Renal cortex interstitium (tissue), 11 donors: ENCODE measurements at regions not wholly inside any gene's neighbourhood (a gene's known extent, or its start where the extent isn't known, plus 50 kb on each side); places are given as distances from the start of the nearest gene placed in this dataset.
A peak's percentile ranks its signal among the peaks of the same experiment; 100 is the strongest.
"Not testable (repeated sequence)": the region's sequence is repeated elsewhere in the genome, so short reads cannot be mapped to it uniquely, and the experiment has no call there.

Experiments used
- DNase-seq, 11 donors: peaks; one replicate each; pipeline ENCODE4 v3.0.0-alpha.2; 2013; ENCODE audit warnings: low read depth in 9 of 11, low spot score in 4 of 11; ENCODE audit errors: extremely low read depth in 1 of 11

DNA sequence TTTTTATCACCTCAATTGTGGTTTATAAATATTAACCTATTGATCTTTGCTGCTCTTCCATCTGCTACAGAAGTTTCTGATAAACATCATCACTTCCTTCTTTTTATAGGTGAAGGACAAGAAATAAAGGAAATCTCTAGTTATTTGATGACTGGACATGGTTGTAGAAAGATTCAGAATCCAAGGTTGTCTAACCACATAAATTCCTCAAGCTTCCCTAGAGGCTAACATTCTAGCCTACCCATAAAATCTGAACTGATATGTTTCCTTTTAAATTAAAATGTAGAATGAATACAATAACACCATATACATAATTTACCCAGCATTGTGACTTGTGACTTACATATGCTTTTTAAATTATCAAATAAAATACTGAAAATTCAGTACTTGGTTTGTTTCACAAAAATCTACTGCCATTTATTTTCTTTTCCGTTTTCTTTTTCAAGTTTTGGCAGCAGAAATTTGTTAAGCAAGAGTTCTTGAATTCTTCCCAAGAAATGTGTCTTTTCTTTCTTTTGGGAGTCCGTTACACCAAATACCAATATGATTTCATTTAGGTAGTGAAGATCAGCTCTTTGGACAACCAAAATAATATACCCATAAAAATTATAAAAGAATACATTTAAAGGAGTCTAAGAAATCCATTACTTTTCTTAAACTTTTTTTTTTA lies 513.2 kb upstream of the ADGRL2 start:
- DNase-seq = no peak

DNA sequence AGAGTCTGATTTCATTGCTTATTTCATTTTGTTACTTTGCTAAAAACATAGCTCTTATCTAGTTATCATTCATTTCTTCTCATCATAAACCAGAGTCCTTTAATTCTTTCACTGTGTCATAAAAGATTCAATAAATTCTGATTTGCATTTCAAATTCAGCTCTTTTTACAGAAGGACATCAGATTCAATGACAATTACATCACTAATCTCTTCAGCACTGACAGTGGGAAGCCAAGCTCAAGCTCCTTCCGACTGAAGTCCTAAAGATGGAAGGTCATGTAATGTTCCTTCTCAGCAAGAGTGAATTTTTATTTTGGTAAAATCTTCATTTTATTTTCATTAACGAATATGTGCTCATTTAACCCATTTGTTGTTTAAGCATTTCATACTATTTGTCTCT lies 530.7 kb upstream of the ADGRL2 start:
- DNase-seq = no peak

DNA sequence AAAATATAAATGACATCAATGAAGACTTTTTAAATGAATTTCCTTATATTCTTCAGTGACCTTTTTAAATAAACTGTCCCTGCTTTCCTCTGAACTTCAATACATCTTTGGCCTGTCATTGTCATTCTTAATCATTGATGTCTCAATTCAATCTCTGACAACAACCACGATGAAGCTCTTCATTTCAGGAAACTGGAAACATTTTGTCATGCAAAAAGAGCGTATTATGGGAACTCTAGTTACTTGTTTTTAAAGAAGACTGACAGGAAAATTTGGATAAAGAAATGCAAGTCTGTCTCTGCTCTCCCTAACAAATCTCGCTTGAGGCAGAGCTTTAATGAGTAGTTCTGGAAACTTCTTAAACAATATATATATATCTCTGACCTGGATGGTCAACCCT lies 535.8 kb upstream of the ADGRL2 start:
- DNase-seq = no peak

DNA sequence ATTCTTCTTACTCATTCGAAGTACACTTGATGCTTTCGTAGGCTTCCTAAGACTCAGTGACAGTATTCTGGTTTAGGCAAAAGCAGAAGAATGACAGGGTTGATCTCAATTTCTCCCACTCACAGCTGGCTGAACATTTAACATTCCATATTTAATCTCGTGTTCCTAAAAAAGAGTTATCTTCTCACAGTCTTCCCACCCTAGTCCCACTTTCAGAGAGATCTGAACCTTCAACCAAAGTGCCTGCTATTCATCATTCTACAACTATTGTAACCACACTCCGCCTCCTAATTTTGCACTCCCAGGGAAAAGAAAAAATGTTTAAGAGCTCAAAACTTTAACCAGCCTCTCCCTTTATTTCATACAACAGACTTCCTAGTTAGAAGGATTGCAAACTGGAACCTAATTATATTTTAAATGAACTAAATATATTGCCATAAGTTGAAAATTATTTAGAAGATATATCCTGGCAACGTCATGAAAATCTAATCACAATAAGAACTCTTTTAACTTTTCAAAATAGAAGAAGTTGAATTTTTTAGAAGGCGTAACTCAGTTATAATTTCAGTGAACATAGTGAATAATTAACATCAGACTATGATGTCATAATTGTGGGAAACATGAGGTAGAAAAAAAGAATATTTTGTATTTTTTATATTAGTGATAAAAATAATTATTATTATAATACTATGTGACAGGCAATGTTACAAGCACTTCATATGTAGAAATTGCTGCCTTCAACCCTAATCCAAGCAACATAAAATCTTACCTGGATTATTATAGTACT lies 540.9 kb upstream of the ADGRL2 start:
- no peak for DNase-seq

DNA sequence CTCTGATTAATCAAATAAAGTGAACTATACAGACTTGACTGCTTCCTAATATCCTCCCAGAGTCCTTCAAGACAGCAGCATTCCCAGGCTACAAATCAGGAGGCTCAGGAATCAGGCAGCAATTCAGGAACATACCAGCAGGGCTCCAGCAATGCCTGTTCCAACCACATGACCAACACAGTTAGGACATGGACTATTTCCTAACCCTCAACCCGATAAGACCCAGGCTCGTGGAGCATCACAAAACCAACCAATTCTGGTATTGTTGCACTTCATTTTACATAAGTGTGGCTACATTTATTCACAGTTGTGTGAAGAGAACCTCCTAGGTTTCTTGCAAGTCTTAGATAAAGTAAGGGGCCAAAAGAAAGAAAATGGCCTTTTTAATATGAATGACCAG lies 546.2 kb upstream of the ADGRL2 start:
- DNase-seq = no peak

DNA sequence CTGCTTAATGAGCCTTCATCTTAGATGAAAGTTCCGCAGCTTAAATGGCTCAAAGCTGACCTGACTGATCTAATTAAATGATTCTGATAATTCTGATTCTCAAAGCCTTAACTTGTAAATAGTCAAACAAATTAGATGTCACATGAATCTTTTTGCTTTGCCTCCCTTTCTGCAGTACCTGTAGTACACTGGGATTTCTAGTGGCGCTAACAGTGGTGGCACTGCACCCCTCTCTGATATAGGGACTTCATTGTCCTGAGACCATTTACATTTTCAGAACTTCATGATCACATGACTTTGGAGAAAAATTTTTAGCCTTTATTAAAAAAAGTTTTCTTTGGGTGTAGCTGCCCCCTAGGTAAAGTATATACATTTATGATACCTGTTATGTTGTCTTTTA lies 546.7 kb upstream of the ADGRL2 start:
- no peak for DNase-seq

DNA sequence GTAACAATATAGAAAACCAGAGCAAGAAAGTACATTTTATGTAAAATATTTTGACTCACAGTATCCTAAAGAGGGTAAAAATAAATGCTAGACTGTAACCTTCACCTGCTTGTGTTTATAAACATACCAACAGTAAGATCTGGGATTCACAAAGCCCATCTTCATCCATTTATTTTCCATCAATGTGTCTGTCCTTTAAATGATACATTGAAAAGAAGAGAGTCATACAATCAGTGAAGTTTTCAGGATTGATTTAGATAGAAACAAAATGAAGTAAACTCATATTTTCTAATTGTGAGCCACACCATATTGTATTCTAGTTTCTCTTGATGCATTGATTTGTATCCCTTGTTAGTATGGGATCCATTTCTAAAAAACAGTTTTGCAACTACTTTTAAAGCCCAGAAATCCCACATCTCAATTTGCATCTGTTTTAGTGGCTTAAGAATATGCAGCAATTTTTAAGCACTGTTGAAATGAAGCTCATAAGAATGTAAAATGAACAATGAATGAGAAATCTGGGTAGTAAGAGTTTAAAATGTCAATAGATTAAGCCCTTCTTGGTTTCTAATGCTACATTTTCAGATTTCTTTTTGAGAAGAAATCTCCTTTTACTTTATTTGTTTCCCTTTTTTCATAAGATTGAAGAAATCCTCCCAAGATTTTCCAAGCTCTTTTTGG lies 548.1 kb upstream of the ADGRL2 start:
- no peak for DNase-seq

DNA sequence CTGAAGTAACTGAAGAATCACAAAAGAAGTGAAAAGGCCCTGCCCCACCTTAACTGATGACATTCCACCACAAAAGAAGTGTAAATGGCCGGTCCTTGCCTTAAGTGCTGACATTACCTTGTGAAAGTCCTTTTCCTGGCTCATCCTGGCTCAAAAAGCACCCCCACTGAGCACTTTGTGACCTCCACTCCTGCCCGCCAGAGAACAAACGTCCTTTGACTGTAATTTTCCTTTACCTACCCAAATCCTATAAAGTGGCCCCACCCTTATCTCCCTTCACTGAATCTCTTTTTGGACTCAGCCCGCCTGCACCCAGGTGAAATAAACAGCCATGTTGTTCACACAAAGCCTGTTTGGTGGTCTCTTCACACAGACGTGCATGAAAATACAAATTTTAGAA lies 549.9 kb upstream of the ADGRL2 start:
- not testable (repeated sequence) for DNase-seq

DNA sequence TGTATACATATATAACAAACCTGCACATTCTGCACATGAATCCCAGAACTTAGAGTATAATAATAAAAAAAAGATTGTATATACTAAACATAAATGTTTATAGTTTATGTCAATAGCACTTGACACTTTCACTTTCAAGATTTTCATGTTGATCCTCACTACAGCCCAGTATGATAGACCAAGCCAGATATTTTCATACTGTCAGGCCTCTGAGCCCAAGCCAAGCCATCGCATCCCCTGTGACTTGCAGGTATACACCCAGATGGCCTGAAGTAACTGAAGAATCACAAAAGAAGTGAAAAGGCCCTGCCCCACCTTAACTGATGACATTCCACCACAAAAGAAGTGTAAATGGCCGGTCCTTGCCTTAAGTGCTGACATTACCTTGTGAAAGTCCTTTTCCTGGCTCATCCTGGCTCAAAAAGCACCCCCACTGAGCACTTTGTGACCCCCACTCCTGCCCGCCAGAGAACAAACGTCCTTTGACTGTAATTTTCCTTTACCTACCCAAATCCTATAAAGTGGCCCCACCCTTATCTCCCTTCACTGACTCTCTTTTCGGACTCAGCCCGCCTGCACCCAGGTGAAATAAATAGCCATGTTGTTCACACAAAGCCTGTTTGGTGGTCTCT lies 555.5 kb upstream of the ADGRL2 start:
- DNase-seq = not testable (repeated sequence)

DNA sequence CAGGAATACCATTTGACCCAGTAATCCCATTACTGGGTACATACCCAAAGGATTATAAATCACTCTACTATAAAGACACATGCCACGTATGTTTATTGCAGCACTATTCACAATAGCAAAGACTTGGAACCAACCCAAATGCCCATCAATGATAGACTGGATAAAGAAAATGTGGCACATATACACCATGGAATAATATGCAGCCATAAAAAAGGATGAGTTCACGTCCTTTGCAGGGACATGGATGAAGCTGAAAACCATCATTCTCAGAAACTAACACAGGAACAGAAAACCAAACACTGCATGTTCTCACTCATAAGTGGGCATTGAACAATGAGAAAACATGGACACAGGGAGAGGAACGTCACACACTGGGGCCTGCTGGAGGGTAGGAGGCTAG lies 556.1 kb upstream of the ADGRL2 start:
- DNase-seq = not testable (repeated sequence)

DNA sequence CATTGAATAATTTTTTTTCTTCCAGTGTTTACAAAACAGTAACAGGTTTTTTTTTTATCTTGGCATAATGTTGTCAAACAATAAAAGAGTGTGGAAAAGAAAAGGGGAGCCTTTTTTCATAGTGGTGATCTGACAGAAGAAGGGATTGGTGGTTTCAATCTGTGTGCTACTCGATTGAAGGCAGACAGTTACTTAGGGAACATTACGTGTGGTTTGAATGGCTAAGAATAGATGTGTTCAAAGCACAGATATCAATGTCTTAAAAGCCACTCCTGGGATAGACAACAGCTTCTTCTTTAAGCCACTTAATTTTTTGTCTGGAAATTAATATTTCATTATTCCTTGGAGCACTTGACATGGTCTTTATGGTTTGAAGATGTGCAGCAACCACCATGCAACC lies 558.6 kb upstream of the ADGRL2 start:
- DNase-seq = no peak

DNA sequence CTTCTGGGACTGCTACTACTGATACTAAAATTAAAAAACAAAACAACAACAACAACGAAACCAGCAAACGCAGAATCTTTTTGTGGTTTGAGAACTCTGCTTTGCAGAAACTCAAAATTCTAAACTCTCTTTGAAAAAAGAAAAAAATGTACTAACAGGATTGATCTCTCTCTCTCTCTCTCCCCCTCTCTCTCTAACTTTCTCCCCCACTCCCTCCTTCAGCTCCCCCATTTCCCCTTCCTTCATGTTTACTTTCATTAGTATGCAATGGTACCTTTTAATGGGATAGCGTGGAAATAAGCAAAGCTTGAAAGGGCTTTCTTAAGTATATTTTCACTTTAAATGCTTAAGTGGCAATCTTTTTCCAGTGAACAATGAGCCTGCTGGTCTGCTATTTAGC lies 562.6 kb upstream of the ADGRL2 start:
- no peak for DNase-seq

DNA sequence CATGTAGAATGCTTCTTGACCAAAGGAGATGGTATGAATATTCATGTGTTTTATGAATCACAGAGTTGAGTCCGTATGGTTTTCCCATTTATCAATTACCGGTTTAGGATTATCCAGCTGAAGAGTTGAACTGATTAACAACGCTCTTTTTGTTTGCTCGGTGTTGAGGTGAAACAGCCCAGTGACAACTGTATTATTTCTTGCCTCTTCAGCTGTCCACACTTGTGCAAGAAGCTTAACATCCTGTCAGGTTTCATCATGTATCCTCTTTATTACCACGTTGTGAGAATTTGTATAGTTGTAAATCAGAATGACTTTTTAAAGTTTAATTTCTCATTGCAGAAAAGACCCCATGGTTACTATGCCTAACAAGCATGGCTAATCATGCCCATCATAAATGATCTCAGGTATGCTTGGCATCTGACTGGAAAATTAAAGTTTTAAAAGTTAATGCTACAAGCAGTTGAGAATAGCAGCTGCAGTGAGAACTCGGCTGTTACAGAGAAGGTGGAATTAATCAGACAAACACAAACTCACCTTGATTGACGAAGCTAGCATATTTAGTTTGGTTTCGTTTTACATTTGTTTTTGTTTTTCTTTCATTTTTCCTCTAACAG lies 563.2 kb upstream of the ADGRL2 start:
- DNase-seq = peak in 2 of 11 donors; percentile 27 to 41

DNA sequence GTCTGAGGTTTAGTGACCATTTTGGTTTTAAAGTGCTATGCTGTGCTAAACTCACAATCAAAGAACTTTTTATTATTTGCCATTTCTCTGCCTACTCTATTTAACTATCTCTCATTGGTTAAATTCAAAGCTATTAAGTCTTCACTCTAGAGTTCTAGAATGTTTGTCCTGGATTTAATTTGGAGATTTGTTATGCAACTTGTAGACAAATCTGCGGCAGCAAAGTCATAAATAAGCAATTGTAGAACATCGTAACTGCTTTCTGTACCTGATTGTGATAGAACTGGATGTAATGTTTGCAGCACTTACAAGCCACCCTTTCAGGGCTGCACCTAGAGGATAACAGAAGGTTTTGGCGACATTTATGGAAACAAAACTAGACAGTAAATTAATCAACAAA lies 566.5 kb upstream of the ADGRL2 start:
- DNase-seq = no peak

DNA sequence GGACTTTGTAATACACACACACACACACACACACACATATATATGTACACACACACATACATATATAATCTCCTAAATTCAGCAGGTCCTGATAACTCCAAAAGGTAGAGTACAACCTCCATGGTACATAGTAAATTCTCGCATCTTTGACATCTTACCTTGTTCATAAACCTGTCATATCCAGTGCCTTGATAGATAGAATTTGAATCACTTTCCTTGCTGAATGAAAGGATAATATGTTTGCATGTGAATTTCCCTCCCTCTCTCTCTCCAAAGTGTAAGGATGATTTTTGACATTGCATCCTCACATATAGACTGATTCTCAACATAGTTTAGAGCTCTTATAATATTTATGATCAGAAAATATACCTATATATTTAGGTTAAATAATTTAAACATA lies 567.1 kb upstream of the ADGRL2 start:
- DNase-seq = no peak

DNA sequence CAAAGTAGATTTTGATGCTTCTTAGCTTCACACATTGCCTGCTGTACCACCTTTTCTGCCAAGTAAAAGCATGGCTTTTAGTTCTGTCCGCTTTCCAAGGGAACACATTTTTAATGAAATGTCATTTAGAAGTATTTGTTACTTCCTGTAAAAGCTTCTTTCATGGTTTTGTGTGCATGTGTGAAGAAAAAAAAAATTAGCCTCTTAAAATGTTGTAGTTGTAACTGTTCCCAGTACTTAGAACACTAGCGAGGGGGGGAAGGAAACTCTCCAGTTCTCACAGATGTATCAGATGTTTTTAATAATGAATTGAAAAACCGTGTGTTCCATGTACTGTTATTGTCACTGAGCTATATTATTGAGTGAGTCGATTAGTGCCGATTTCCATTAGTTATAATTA lies 568.3 kb upstream of the ADGRL2 start:
- DNase-seq = no peak

DNA sequence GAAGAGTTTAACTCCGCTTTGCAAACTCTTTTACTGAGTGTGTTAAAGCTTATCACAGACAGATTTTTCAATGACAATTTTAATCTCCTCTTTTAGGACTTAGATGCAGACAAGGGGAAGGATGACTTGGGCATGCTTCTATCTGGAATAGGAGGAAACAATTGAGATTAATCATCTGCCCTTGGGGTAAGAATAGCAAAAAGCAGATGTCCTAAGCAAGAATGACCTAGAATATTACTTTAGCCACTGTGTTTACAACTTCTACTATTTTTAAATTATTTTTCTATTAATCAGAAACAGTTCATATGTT lies 569.0 kb upstream of the ADGRL2 start:
- DNase-seq = no peak

DNA sequence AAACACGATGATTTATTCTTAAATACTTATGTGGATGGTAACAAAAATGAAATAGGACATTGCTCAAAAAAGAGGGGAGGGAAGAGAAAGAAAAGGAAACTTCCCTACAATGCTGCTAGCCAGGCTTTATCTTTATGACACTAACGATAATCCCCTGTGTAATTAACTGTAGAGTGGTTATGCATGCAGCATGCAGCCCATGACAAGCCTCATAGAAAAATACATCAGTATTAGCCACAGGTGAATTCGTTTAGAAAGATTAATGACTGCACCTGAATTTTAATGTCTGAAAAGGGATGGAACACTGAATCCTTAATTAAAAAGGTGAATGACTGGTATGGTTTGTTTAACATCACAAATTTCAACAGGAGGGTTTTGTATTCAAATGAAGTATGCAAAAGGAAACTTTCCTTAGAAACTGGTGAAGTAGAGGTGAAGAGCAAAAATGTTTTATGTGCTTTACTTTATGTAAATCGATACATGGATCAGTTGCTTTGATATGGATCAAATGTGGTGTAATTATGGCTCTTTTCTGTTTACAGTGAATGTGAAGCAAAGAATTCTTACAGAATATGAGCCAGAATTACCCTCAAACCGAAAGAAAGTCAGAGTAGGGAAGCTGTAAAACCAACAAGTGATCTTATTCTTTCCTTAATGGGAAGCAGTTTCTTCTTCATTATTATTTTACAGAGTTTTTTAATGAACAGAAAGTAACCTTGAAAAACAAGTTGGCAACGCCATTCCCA lies 569.6 kb upstream of the ADGRL2 start:
- DNase-seq = no peak

DNA sequence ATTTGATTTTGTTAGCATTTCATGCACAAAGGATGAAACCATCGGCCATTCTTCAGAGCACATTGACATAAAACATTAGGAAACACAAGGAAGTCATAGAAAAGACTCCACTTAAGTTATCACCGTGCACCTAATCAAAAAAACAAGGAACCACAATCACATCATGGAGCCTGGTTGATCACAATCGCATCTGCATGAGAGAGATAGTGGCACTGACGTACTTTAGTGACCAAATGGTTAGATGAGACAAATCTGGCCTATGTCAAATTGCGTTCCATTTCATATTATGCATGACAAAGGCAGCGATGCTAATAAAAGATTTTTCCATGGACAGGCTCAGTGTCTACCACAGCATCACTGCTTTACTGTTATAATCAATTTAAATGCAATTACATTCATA lies 571.8 kb upstream of the ADGRL2 start:
- no peak for DNase-seq
